HEK293T (cell line): ENCODE measurements at regions not wholly inside any gene's neighbourhood (a gene's known extent, or its start where the extent isn't known, plus 50 kb on each side); places are given as distances from the start of the nearest gene placed in this dataset.

Source experiments
- BHLHE40 ChIP-seq: fragments of 450-650 bp; IDR thresholded peaks from 2 replicates; pipeline ENCODE4 v1.6.1; 2016; ENCODE audit warnings: mild to moderate bottlenecking, moderate library complexity, borderline replicate concordance
- CTBP1 ChIP-seq: fragments of 450-650 bp; IDR thresholded peaks from 2 replicates; pipeline ENCODE4 v1.6.1; 2016; ENCODE audit warnings: borderline replicate concordance
- ELF4 ChIP-seq: fragments of 450-650 bp; IDR thresholded peaks from 2 replicates; pipeline ENCODE4 v1.6.1; 2017; ENCODE audit warnings: antibody characterized with exemption
- HDGF ChIP-seq: fragments of 450-650 bp; IDR thresholded peaks from 2 replicates; pipeline ENCODE4 v1.6.1; 2017; ENCODE audit warnings: antibody characterized with exemption, borderline replicate concordance
- NFRKB ChIP-seq: fragments of 450-650 bp; IDR thresholded peaks from 2 replicates; pipeline ENCODE4 v1.6.1; 2016; ENCODE audit warnings: mild to moderate bottlenecking, moderate library complexity
- PKNOX1 ChIP-seq: fragments of 450-650 bp; IDR thresholded peaks from 2 replicates; pipeline ENCODE4 v1.6.1; 2016
- SP1 ChIP-seq: fragments of 450-650 bp; IDR thresholded peaks from 2 replicates; pipeline ENCODE4 v1.6.1; 2017
- SUZ12 ChIP-seq: fragments of 450-650 bp; IDR thresholded peaks from 2 replicates; pipeline ENCODE4 v1.6.1; 2016; ENCODE audit warnings: mild to moderate bottlenecking

- TF ChIP-seq BHLHE40 = no peak
- no peak for TF ChIP-seq ELF4
- TF ChIP-seq NFRKB = no peak
- no peak for TF ChIP-seq CTBP1
- TF ChIP-seq SUZ12 = no peak
- no peak for TF ChIP-seq PKNOX1
- TF ChIP-seq SP1 = no peak
- TF ChIP-seq HDGF = no peak
Measured at GRCh38 chr14:98716133-98716532, 555.9 kb downstream of the BCL11B start.
